ENCODE measurements at regions not wholly inside any gene's neighbourhood (a gene's known extent, or its start where the extent isn't known, plus 50 kb on each side); places are given as distances from the start of the nearest gene placed in this dataset.

DNA sequence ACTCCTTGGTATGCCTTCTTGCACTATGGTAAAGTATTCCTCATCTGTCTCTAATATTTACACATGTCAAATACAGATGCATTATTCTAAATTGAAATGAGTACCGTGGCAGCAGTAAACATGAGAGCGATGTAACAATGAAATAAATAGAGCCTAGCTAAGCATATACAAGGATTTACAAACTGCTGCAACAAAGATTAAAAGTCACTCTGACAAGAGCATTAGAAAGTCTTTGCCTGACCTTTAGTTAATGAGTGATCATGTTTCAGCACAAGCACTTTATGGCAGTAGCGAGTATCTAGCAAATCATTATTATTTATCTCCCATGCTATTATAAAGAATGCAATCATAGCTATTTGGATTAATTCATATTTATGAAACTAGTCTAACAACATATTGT lies 547.0 kb upstream of the NDST4 start:
- TF ChIP-seq CTCF (IDR thresholded peaks at IDR 0.05) (no peak), POLR2A (IDR thresholded peaks at IDR 0.05) (no peak)
